Mesendoderm (in vitro differentiated cells): ENCODE measurements at regions not wholly inside any gene's neighbourhood (a gene's known extent, or its start where the extent isn't known, plus 50 kb on each side); places are given as distances from the start of the nearest gene placed in this dataset.

Source experiments
- DNase-seq: peaks from one replicate; pipeline ENCODE4 v3.0.0; 2013
- H2AK5ac ChIP-seq: 2 replicates; pipeline ENCODE4 v1.6.1; 2013; ENCODE audit warnings: low read length, inconsistent platforms
- H2BK120ac ChIP-seq: 2 replicates; pipeline ENCODE4 v1.6.1; 2013; ENCODE audit warnings: low read depth, mild to moderate bottlenecking, low read length, moderate library complexity, mixed read lengths
- H2BK15ac ChIP-seq: replicated peaks from 2 replicates; pipeline ENCODE4 v1.6.1; 2013; ENCODE audit warnings: low read depth, mild to moderate bottlenecking, moderate library complexity
- H2BK5ac ChIP-seq: 2 replicates; pipeline ENCODE4 v1.6.1; 2013; ENCODE audit warnings: low read length, inconsistent platforms
- H3K18ac ChIP-seq: 2 replicates; pipeline ENCODE4 v1.6.1; 2013; ENCODE audit warnings: mild to moderate bottlenecking, low read length, mixed read lengths
- H3K23ac ChIP-seq: one replicate; pipeline ENCODE4 v1.6.1; 2013; ENCODE audit warnings: low read length
- H3K27ac ChIP-seq: 2 replicates; pipeline ENCODE4 v1.5.1; 2013; ENCODE audit warnings: low read depth, mild to moderate bottlenecking, inconsistent platforms, low read length, moderate library complexity
- H3K27me3 ChIP-seq: 2 replicates; pipeline ENCODE4 v1.6.1; 2013; ENCODE audit warnings: low read length, control low read depth, mild to moderate bottlenecking, inconsistent platforms; ENCODE audit not compliant: insufficient read depth, poor library complexity
- H3K36me3 ChIP-seq: 2 replicates; pipeline ENCODE4 v1.6.1; 2013; ENCODE audit warnings: low read length, inconsistent platforms; ENCODE audit not compliant: control insufficient read depth, insufficient read depth
- H3K4ac ChIP-seq: one replicate; pipeline ENCODE4 v1.6.1; 2013; ENCODE audit warnings: low read depth, mild to moderate bottlenecking, low read length, moderate library complexity
- H3K4me1 ChIP-seq: 2 replicates; pipeline ENCODE4 v1.6.1; 2013; ENCODE audit warnings: low read depth, low read length, inconsistent platforms; ENCODE audit not compliant: control insufficient read depth
- H3K4me2 ChIP-seq: 2 replicates; pipeline ENCODE4 v1.6.1; 2013; ENCODE audit warnings: low read length
- H3K4me3 ChIP-seq: 2 replicates; pipeline ENCODE4 v1.5.1; 2013; ENCODE audit warnings: mild to moderate bottlenecking, low read length
- H3K56ac ChIP-seq: one replicate; pipeline ENCODE4 v1.6.1; 2013; ENCODE audit warnings: low read length
- H3K79me1 ChIP-seq: 2 replicates; pipeline ENCODE4 v1.6.1; 2013; ENCODE audit warnings: low read length, inconsistent platforms
- H3K79me2 ChIP-seq: 2 replicates; pipeline ENCODE4 v1.6.1; 2013; ENCODE audit warnings: mild to moderate bottlenecking, low read length; ENCODE audit not compliant: control insufficient read depth, insufficient read depth
- H3K9ac ChIP-seq: 2 replicates; pipeline ENCODE4 v1.6.1; 2013; ENCODE audit warnings: low read length, inconsistent platforms
- H4K5ac ChIP-seq: one replicate; pipeline ENCODE4 v1.6.1; 2013; ENCODE audit warnings: low read length
- H4K8ac ChIP-seq: one replicate; pipeline ENCODE4 v1.6.1; 2013; ENCODE audit warnings: low read depth, mild to moderate bottlenecking, control low read depth, low read length, moderate library complexity
- WGBS: extraction: QIAGEN DNeasy Blood & Tissue Kit; methylation state at CpG from one replicate; pipeline ENCODE4 v1.1.7; 2013; ENCODE audit warnings: low lambda C conversion rate, missing lambda C conversion rate; ENCODE audit not compliant: insufficient coverage; ENCODE audit errors: extremely low coverage; 5-methylcytosine and 5-hydroxymethylcytosine counted together

GRCh38 chr2:154945984-154946383 lies 247.5 kb downstream of the KCNJ3 start:
- no peaks in the 10 kb centered on the region for H3K4me1 ChIP-seq
- DNase-seq = peak; percentile 22
- no peak overlapping the region for H3K23ac ChIP-seq
- no peak overlapping the region for H3K4me2 ChIP-seq
- no peak overlapping the region for H3K4ac ChIP-seq
- no peak overlapping the region for H4K8ac ChIP-seq
- H3K56ac ChIP-seq = no peak overlapping the region
- no peaks in the 10 kb centered on the region for H3K79me2 ChIP-seq
- no peak overlapping the region for H2AK5ac ChIP-seq
- H3K18ac ChIP-seq = no peak overlapping the region
- H3K4me3 ChIP-seq = no peak overlapping the region
- no CpG with 5 or more reads among the region's 1 CpG for WGBS
- H2BK15ac ChIP-seq = no peak overlapping the region
- H3K27ac ChIP-seq = no peak overlapping the region
- H3K79me1 ChIP-seq = no peaks in the 10 kb centered on the region
- H3K9ac ChIP-seq = no peak overlapping the region
- no peak overlapping the region for H2BK120ac ChIP-seq
- no peak overlapping the region for H4K5ac ChIP-seq
- H2BK5ac ChIP-seq = no peak overlapping the region
- H3K27me3 ChIP-seq = no peaks in the 10 kb centered on the region
- H3K36me3 ChIP-seq = no peaks in the 10 kb centered on the region

- Histone ChIP-seq H2BK5ac (no peak overlapping the region), H3K79me1 (no peaks in the 10 kb centered on the region), H2BK120ac (no peak overlapping the region), H4K5ac (no peak overlapping the region), H3K4me3 (no peak overlapping the region), H3K18ac (no peak overlapping the region), H3K36me3 (no peaks in the 10 kb centered on the region), H3K27me3 (no peaks in the 10 kb centered on the region), H2AK5ac (no peak overlapping the region), H3K4me1 (no peaks in the 10 kb centered on the region), H3K4me2 (no peak overlapping the region), H3K56ac (no peak overlapping the region), H3K79me2 (no peaks in the 10 kb centered on the region), H4K8ac (no peak overlapping the region), H3K23ac (no peak overlapping the region), H3K27ac (no peak overlapping the region), H2BK15ac (no peak overlapping the region), H3K4ac (no peak overlapping the region), H3K9ac (no peak overlapping the region)
- DNase-seq = no peak
These were observed 242.9 kb downstream of the KCNJ3 start for GRCh38 chr2:154941379-154941778.

GRCh38 chr2:154934213-154934612 lies 235.7 kb downstream of the KCNJ3 start:
- Histone ChIP-seq H3K4me1 (no peaks in the 10 kb centered on the region), H2BK5ac (no peak overlapping the region), H4K5ac (no peak overlapping the region), H2BK120ac (no peak overlapping the region), H3K27me3 (no peaks in the 10 kb centered on the region), H3K23ac (no peak overlapping the region), H3K9ac (no peak overlapping the region), H3K27ac (no peak overlapping the region), H3K79me1 (no peaks in the 10 kb centered on the region), H3K4ac (no peak overlapping the region), H3K56ac (no peak overlapping the region), H3K4me2 (no peak overlapping the region), H4K8ac (no peak overlapping the region), H2BK15ac (no peak overlapping the region), H3K4me3 (no peak overlapping the region), H3K18ac (no peak overlapping the region), H2AK5ac (no peak overlapping the region), H3K36me3 (no peaks in the 10 kb centered on the region), H3K79me2 (no peaks in the 10 kb centered on the region)
- DNase-seq = no peak
- no CpG with 5 or more reads among the region's 1 CpG for WGBS

- WGBS = no CpG with 5 or more reads among the region's 3 CpGs
- no peak overlapping the region for H3K23ac ChIP-seq
These were observed 226.0 kb downstream of the KCNJ3 start for GRCh38 chr2:154924531-154924930.

GRCh38 chr2:154914561-154914960 lies 216.1 kb downstream of the KCNJ3 start:
- H4K5ac ChIP-seq = no peak overlapping the region
- no peak overlapping the region for H2BK5ac ChIP-seq
- H3K9ac ChIP-seq = no peak overlapping the region
- no peak overlapping the region for H2BK15ac ChIP-seq
- no peak overlapping the region for H3K4me2 ChIP-seq
- no peak overlapping the region for H3K56ac ChIP-seq
- H2AK5ac ChIP-seq = no peak overlapping the region
- H3K18ac ChIP-seq = peak overlapping the region; percentile 51
- H2BK120ac ChIP-seq = no peak overlapping the region
- no peak overlapping the region for H3K23ac ChIP-seq
- no peak overlapping the region for H3K4me3 ChIP-seq
- WGBS = no CpG with 5 or more reads among the region's 3 CpGs
- H3K36me3 ChIP-seq = no peaks in the 10 kb centered on the region
- H3K79me1 ChIP-seq = no peaks in the 10 kb centered on the region
- H3K4me1 ChIP-seq = no peaks in the 10 kb centered on the region
- no peaks in the 10 kb centered on the region for H3K79me2 ChIP-seq
- H3K27me3 ChIP-seq = no peaks in the 10 kb centered on the region
- no peak overlapping the region for H3K27ac ChIP-seq
- H4K8ac ChIP-seq = no peak overlapping the region
- no peak overlapping the region for H3K4ac ChIP-seq
- DNase-seq = no peak

More at GRCh38 chr2:154924531-154924930, 226.0 kb downstream of the KCNJ3 start:
- no peak overlapping the region for H2BK120ac ChIP-seq
- no peak overlapping the region for H3K4me2 ChIP-seq
- H4K8ac ChIP-seq = no peak overlapping the region
- H3K36me3 ChIP-seq = no peaks in the 10 kb centered on the region
- H3K4me1 ChIP-seq = no peaks in the 10 kb centered on the region
- H3K27ac ChIP-seq = no peak overlapping the region
- H3K18ac ChIP-seq = no peak overlapping the region
- no peak overlapping the region for H2AK5ac ChIP-seq
- no peak overlapping the region for H3K4me3 ChIP-seq
- no peak overlapping the region for H2BK5ac ChIP-seq
- no peak overlapping the region for H3K9ac ChIP-seq
- no peak overlapping the region for H2BK15ac ChIP-seq
- H3K79me1 ChIP-seq = no peaks in the 10 kb centered on the region
- no peaks in the 10 kb centered on the region for H3K79me2 ChIP-seq
- H3K4ac ChIP-seq = no peak overlapping the region
- no peak for DNase-seq
- H4K5ac ChIP-seq = no peak overlapping the region
- no peaks in the 10 kb centered on the region for H3K27me3 ChIP-seq
- no peak overlapping the region for H3K56ac ChIP-seq

- H3K23ac ChIP-seq = no peak overlapping the region
- no peaks in the 10 kb centered on the region for H3K79me1 ChIP-seq
- no peaks in the 10 kb centered on the region for H3K79me2 ChIP-seq
- DNase-seq = no peak
- H3K4ac ChIP-seq = no peak overlapping the region
- no peak overlapping the region for H3K4me3 ChIP-seq
- H3K56ac ChIP-seq = no peak overlapping the region
- H2BK15ac ChIP-seq = no peak overlapping the region
- no peaks in the 10 kb centered on the region for H3K4me1 ChIP-seq
- no peak overlapping the region for H3K27ac ChIP-seq
- no peak overlapping the region for H4K8ac ChIP-seq
- H3K9ac ChIP-seq = no peak overlapping the region
- WGBS = 100% methylated on average over 1 of the region's 6 CpGs
- no peaks in the 10 kb centered on the region for H3K27me3 ChIP-seq
- no peak overlapping the region for H4K5ac ChIP-seq
- no peak overlapping the region for H2AK5ac ChIP-seq
- H2BK5ac ChIP-seq = no peak overlapping the region
- no peak overlapping the region for H3K4me2 ChIP-seq
- H2BK120ac ChIP-seq = no peak overlapping the region
- H3K18ac ChIP-seq = no peak overlapping the region
- no peaks in the 10 kb centered on the region for H3K36me3 ChIP-seq
These were observed 213.7 kb downstream of the KCNJ3 start for GRCh38 chr2:154912215-154912614.
